IPS-11a (cell line): ENCODE measurements at regions not wholly inside any gene's neighbourhood (a gene's known extent, or its start where the extent isn't known, plus 50 kb on each side); places are given as distances from the start of the nearest gene placed in this dataset.
"Not testable (repeated sequence)": the region's sequence is repeated elsewhere in the genome, so short reads cannot be mapped to it uniquely, and the experiment has no call there.

Source experiments
- H3K4me3 ChIP-seq: one replicate; pipeline ENCODE4 v1.5.1; 2013; ENCODE audit warnings: low read depth, low read length, control low read depth

- H3K4me3 ChIP-seq = no peak overlapping the region
Observed at GRCh38 chr3:174536319-174536718, 322.8 kb upstream of the NAALADL2 start.

GRCh38 chr3:174538151-174538550, 321.0 kb upstream of the NAALADL2 start:
- no peak overlapping the region for H3K4me3 ChIP-seq

- H3K4me3 ChIP-seq = no peak overlapping the region
Observed at GRCh38 chr3:174540116-174540908, 318.8 kb upstream of the NAALADL2 start.

GRCh38 chr3:174541708-174542315, 317.3 kb upstream of the NAALADL2 start:
- H3K4me3 ChIP-seq = no peak overlapping the region

- no peak overlapping the region for H3K4me3 ChIP-seq
Observed at GRCh38 chr3:174547801-174548435, 311.2 kb upstream of the NAALADL2 start.

- H3K4me3 ChIP-seq = no peak overlapping the region
Observed at GRCh38 chr3:174548841-174549623, 310.1 kb upstream of the NAALADL2 start.

- H3K4me3 ChIP-seq = no peak overlapping the region
Observed at GRCh38 chr3:174581558-174581957, 277.6 kb upstream of the NAALADL2 start.

- H3K4me3 ChIP-seq = no peak overlapping the region
Observed at GRCh38 chr3:174583396-174583795, 275.7 kb upstream of the NAALADL2 start.

- not testable (repeated sequence) for H3K4me3 ChIP-seq
Observed at GRCh38 chr3:174587137-174587536, 272.0 kb upstream of the NAALADL2 start.

GRCh38 chr3:174596447-174596982, 262.6 kb upstream of the NAALADL2 start:
- H3K4me3 ChIP-seq = no peak overlapping the region

- no peak overlapping the region for H3K4me3 ChIP-seq
Observed at GRCh38 chr3:174598885-174599439, 260.2 kb upstream of the NAALADL2 start.

GRCh38 chr3:174613173-174613572, 246.0 kb upstream of the NAALADL2 start:
- H3K4me3 ChIP-seq = no peak overlapping the region

GRCh38 chr3:174614036-174614435, 245.1 kb upstream of the NAALADL2 start:
- no peak overlapping the region for H3K4me3 ChIP-seq

GRCh38 chr3:174618368-174619080, 240.6 kb upstream of the NAALADL2 start:
- H3K4me3 ChIP-seq = no peak overlapping the region

- no peak overlapping the region for H3K4me3 ChIP-seq
Observed at GRCh38 chr3:174619239-174619638, 239.9 kb upstream of the NAALADL2 start.

- H3K4me3 ChIP-seq = no peak overlapping the region
Observed at GRCh38 chr3:174620138-174620537, 239.0 kb upstream of the NAALADL2 start.

- no peak overlapping the region for H3K4me3 ChIP-seq
Observed at GRCh38 chr3:174620855-174621472, 238.2 kb upstream of the NAALADL2 start.

- no peak overlapping the region for H3K4me3 ChIP-seq
Observed at GRCh38 chr3:174633342-174633741, 225.8 kb upstream of the NAALADL2 start.

- H3K4me3 ChIP-seq = no peak overlapping the region
Observed at GRCh38 chr3:174636451-174636850, 222.7 kb upstream of the NAALADL2 start.

- H3K4me3 ChIP-seq = no peak overlapping the region
Observed at GRCh38 chr3:174639406-174639805, 219.7 kb upstream of the NAALADL2 start.
